ENCODE measurements at regions not wholly inside any gene's neighbourhood (a gene's known extent, or its start where the extent isn't known, plus 50 kb on each side); places are given as distances from the start of the nearest gene placed in this dataset.
"Not testable (repeated sequence)": the region's sequence is repeated elsewhere in the genome, so short reads cannot be mapped to it uniquely, and the experiment has no call there.

DNA sequence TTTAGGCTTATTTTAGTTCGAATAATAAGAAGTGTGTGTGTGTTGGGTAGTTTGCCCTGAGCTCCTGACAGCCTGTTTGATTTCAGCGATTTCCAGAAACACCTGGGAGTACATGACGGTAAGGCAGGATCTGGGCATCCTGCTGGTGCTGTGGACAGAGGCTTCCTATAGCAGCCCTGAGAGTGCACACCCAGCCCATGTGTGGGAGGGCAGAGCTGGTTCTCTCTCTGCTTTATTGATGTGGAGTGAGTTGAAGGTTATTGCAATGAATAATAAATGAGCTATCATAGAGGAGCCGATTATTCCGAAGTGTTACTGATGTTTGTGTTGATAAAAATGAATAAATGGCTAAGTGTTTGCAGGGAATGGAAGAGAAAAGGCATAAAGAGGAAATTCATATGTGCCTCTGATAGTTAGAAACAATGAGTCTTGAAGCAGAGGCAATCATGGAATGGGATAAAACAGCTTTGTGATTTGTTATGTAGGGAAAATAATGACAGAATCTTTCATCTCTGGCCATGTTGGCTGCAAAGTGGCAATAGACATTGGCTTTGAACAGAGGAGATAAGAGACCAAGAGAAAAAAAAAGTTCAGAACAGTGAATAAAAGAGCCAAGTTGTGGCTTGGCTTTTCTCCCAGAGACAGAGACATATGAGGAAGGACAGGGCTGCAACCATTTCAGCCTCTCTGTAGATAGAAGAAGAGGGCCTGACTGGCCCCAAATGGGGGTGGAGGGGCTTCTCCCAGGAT, 166.2 kb upstream of the CHD6 start:
- no peak for DNase-seq (ENCODE audit: low read depth)

- DNase-seq (ENCODE audit: low read depth): no peak
These were observed 165.4 kb upstream of the CHD6 start for GRCh38 chr20:41783423-41784208.

GRCh38 chr20:41782730-41783406, 164.7 kb upstream of the CHD6 start:
- no peak for DNase-seq (ENCODE audit: low read depth)

GRCh38 chr20:41782255-41782654, 164.1 kb upstream of the CHD6 start:
- DNase-seq (ENCODE audit: low read depth): no peak

- no peak for DNase-seq (ENCODE audit: low read depth)
These were observed 158.2 kb upstream of the CHD6 start for GRCh38 chr20:41776421-41776820.

DNA sequence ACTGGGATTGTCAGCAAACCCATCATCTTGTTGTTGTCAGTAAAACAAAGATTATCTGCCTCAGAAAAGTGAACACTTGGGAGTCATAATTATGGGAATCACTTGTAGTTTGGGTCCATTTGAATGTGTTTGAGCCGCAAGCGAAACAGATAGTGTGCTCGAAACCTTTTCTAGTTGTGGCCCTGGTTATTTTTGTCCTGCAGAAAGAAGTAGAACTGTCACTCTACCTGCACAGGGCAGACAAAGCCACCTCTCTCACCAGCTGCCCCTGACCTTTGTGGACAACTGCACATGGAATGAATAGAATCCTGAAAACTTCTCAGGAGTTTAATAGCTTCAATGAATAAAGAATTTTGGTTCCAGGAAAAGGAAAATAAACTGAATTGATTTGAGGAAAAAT, 156.1 kb upstream of the CHD6 start:
- DNase-seq (ENCODE audit: low read depth): no peak

GRCh38 chr20:41770965-41771364, 152.8 kb upstream of the CHD6 start:
- no peak for DNase-seq (ENCODE audit: low read depth)

GRCh38 chr20:41770427-41770826, 152.2 kb upstream of the CHD6 start:
- no peak for DNase-seq (ENCODE audit: low read depth)

- DNase-seq (ENCODE audit: low read depth): no peak
These were observed 151.4 kb upstream of the CHD6 start for GRCh38 chr20:41769592-41770018.

GRCh38 chr20:41750137-41750536, 132.0 kb upstream of the CHD6 start:
- no peak for DNase-seq (ENCODE audit: low read depth)

DNA sequence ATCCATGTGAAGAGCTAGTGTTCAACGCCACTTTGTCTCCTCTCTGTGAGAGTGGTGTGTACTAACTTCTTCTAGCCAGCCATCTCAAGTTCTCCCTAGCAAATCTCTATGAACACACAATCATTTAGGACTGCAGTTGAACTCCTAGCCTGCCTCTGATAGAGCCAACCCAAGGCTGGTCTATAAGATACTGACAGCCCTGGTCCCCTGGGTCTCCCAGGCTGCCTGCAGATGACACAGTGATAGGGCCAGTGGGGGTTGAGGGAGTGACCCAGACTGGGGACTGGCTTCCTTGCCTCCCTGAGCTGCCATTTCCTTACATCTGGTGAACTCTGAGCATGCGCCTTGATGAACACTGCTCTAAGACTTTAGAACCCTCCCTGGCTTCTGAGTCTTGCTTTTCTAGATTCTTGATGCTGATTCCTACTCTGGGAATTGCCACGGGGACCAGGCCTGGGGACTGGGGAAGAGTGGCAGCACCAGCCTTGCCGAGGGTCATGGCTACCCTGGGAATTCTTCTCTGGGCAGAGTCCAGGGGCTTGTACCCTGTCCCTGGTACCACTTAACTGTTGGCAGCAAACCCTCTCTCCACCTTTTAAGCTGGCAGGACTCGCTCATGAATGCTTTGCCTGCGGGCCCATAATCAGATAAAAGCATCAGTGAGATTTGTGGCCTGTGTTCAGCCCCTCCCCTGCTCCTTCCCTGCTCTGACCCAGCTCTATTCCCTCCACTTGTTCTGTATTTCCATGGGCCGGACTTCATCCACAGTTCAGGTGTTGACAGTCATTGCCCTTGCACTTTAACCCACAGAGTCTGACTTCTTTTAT, 130.8 kb upstream of the CHD6 start:
- DNase-seq (ENCODE audit: low read depth): no peak

GRCh38 chr20:41748051-41748450, 129.9 kb upstream of the CHD6 start:
- DNase-seq (ENCODE audit: low read depth): no peak

DNA sequence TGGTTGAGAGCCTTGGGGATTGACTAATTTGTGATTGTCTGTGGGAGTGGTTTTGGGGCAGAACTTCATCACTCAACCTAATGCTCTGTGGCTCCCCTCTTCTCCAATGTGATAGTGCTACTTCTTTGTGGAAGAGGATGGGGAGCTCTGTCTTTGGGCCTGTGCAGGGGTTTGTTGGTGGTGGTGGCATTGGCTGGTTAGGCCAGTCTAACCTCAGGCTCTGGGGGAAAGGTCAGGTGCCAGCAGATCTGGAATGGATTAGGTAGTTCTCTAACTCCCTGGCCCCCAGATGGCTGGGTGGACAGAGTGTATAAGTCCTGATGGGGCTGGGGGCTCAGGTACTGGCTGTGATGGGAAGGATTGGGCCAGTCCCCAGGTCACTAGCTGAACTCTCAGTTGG, 129.0 kb upstream of the CHD6 start:
- DNase-seq (ENCODE audit: low read depth): no peak

GRCh38 chr20:41746635-41747034, 128.5 kb upstream of the CHD6 start:
- DNase-seq (ENCODE audit: low read depth): no peak

DNA sequence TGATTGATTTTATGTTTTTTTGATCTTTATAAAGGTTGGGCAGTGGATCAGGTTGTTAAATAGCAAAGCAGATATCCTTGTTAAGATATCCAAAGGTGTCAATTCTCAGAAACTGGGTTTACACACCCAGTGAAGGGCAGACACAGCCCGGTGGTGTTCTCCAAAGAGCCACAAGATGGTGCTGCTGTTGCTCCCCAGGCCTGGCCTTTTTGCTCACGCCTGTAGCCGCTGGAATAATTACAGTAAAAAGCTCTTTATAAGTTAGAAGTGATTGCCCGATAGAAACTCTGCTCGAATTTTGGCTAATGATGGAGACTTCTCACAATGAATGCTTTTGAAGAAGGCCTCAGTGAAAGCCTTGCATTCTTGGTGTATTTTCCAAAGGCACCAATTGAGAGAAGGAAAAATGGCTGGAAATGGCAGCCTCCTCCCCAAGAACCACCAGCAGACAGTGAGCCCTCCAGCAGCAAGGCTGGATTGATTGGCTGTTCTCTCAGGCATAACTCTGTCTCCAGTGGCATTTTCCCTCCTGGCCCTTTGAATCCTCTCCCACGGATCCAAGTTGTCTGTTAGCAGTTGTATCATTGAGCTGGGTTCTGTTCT, 120.5 kb upstream of the CHD6 start:
- no peak for DNase-seq (ENCODE audit: low read depth)

DNA sequence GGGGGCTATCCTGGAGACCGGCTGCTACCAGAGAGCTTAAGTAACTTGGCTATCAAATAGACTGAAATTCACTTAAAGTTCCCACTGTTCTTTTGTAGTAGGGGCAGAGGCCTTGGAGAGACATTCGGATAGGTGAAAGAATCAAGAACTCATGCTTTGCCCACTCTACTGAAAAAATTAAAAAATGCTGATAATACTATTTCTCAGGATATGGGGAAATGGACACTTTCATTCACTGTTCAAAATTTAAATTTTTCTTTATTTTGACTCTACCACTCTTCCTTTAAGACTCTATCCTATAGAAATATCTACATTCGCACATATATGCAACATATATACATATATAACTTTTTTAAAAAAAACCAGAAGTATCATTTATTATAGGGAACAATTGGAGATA, 117.8 kb upstream of the CHD6 start:
- DNase-seq (ENCODE audit: low read depth): no peak

DNA sequence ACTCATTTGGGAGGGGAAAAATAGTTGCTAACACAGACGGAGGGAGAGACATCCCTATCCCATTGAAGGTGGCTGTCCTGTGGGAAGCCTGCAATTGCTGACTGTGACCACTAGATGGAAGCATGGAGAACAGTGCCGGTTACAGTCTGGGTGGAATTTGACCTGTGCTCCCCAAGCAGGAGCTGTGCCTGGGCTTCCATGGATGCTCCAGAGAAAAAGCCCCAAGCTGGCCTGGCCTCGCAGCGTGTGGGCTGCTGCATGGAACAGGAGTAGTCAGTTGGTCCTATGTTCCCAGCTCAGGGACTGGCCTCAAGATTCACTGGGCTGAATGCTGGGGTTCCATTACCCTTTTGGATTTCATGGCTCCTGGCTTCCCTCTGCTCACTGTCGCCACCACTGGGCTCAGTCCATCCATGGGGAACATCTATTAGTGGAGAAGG, 116.3 kb upstream of the CHD6 start:
- DNase-seq (ENCODE audit: low read depth): no peak

GRCh38 chr20:41733151-41733550, 115.0 kb upstream of the CHD6 start:
- no peak for DNase-seq (ENCODE audit: low read depth)

DNA sequence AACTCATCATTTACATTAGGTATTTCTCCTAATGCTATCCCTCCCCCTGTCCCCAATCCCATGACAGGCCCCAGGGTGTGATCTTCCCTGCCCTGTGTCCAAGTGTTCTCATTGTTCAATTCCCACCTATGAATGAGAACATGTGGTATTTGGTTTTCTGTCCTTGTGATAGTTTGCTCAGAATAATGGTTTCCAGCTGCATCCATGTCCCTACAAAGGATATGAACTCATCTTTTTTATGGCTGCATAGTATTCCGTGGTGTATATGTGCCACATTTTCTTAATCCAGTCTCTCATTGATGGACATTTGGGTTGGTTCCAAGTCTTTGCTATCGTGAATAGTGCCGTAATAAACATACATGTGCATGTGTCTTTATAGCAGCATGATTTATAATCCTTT, 113.0 kb upstream of the CHD6 start:
- not testable (repeated sequence) for DNase-seq (ENCODE audit: low read depth)

DNA sequence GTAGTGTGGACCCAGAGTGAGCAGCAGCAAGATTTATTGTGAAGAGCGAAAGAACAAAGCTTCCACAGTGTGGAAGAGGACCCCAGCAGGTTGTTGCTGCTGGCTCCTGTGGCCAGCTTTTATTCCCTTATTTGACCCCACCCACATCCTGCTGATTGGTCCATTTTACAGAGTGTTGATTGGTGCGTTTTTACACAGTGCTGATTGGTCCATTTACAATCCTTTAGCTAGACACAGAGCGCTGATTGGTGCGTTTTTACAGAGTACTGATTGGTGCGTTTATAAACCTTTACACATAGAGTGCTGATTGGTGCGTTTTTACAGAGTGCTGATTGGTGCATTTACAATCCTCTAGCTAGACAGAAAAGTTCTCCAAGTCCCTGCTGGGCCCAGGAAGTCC, 109.5 kb upstream of the CHD6 start:
- not testable (repeated sequence) for DNase-seq (ENCODE audit: low read depth)

- no peak for DNase-seq (ENCODE audit: low read depth)
These were observed 108.5 kb upstream of the CHD6 start for GRCh38 chr20:41726727-41727126.

- DNase-seq (ENCODE audit: low read depth): no peak
These were observed 101.0 kb upstream of the CHD6 start for GRCh38 chr20:41719151-41719550.
